NCI-H1092 treated with DMSO at 0.1 percent for 48 hours (cell line): ENCODE measurements at regions not wholly inside any gene's neighbourhood (a gene's known extent, or its start where the extent isn't known, plus 50 kb on each side); places are given as distances from the start of the nearest gene placed in this dataset.

Experiments used
- DNase-seq: peaks from one replicate; lab custom pipeline; 2025; lab: John Stamatoyannopoulos, UW

DNA sequence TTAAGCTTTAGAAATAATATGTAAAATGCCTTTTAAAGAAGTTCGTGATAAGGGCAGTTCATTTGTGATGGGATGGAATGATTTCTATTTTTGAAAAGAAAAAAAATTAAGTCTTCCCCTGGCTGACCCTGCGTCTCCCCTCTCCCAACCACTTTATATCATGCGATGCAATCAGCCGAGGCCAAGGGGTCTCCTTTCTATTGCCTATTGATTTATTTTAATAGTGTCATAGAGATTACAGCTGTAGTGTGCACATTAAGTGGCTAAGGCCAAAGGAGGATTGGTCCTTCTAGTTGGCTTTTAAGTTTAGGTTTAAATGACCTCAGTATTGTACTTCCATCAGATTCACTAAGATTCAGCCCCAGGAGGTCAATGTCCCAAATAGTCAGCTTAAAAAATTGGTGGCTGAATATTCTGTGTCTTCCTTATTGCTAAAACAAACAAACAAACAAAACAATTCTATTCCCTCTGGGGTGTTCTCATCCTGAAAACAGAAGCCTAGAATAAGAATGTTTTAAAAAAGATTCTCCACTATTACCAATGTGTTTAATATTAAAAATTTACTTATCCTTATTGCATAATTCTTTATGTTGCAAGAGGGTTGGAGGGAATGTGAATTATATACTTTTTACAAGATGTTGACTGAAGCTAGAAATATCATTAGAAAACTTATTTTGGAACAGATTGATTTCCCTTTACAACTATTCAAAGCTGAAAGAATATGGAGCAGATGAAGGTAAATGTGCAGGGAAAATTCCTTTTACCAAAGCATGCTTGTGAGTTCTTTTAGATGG is 359.1 kb downstream of the SAMD5 start:
- no peak for DNase-seq

DNA sequence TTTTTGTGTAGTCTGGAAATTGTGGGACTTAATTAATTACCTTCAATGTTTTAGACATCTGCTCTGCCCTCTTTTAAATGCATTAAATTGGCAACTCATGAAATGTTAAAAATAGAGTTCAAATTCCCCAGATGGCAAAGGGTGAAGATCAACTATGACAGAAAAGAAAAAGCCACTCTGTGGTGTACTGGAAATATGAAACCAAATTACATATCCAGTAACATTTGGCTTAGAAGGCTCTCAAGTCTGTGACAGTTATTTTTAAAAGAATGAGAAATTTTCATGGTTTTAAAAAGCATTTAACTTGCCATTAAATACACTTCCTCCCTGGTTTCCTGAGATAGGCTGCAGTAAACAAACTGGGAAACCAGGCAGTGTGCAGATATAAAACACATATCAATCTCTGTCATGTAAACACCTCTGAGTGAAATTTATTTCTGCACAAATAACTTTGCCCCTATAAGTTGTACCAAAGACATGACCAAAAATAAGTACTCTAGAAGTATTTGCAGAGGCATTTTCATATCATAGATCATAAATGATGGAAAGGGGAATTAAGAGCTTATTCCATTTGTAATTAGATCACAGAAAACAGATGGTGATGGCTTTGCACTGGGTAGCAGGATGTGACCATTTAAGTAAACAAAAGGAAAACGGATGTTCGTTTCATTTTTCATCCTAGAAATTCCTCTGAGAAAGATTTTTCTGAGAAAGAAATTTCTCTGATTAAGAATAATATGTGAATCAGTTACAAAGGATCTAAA is 360.1 kb downstream of the SAMD5 start:
- DNase-seq, result no peak

- DNase-seq, result no peak
These were observed 360.7 kb downstream of the SAMD5 start for GRCh38 chr6:147869201-147869600.

GRCh38 chr6:147869869-147870268 is 361.4 kb downstream of the SAMD5 start:
- no peak for DNase-seq

DNA sequence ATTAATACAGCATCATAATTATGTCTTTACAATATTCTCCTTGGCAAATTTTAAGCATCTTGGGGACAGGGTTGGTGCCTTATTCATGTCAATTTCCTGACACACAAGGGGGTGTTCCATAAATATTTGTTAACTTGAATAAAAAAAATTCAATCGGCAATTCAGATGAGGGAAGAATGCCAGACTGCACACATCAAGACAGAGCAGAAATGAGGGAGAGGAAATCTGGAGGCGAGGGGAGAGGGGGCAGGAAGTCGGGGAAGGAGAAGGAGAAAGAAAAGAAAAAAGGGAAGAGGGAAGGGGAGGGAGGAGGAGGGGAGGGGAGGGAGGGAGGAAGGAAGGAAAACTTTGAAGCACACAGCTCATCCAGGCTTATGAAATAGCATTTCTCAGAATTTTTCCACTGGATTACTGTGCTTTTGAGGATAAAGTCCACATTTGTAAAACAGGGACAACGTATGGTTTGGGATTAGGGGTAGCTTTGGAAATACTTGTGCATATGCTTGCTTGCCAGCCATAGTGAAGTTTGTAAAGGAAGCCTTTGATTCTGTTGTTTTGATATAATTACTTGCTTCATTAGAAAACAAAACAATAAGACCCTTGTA is 362.1 kb downstream of the SAMD5 start:
- no peak for DNase-seq

DNA sequence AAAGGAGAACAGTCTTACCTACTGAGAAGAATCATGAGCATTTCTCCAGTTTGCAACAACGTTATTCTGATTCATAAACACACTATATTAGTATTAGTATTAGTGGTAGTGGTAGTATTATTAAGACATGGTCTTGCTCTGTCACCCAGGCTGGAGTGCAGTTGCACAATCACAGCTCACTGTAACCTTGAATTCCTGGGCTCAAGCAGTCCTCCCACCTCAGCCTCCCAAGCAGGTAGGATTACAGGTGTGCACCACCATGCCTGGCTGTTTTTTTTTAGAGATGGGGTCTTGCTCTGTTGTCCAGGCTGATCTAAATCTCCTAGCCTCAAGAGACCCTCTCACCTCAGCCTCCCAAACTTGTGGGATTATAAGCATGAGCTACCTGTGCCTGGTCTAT is 363.5 kb downstream of the SAMD5 start:
- DNase-seq, result no peak

GRCh38 chr6:147873816-147874215 is 365.3 kb downstream of the SAMD5 start:
- DNase-seq, result no peak

DNA sequence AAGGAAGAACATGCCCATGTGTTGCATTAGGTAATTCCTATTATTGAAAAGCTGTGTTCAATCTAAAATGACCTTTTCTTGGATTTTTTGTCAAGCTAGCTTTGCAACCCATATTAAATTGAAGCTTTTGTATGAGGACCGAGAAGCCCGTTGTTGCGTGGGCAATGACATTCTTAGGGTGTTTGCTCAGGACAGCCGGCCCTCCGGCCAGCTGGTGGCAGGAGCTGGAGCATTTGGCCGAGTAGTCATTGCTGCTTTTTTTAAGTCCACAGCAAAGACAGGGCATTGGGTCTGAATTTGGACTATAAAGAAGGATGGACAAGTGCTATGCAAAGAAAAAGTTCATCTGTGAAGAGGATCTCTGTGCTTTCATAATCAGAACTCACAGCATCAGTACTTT is 365.8 kb downstream of the SAMD5 start:
- DNase-seq, result no peak

GRCh38 chr6:147879031-147879580 is 370.6 kb downstream of the SAMD5 start:
- DNase-seq, result no peak

- DNase-seq, result no peak
These were observed 372.9 kb downstream of the SAMD5 start for GRCh38 chr6:147881432-147881831.

GRCh38 chr6:147888374-147888773 is 379.9 kb downstream of the SAMD5 start:
- DNase-seq, result no peak

DNA sequence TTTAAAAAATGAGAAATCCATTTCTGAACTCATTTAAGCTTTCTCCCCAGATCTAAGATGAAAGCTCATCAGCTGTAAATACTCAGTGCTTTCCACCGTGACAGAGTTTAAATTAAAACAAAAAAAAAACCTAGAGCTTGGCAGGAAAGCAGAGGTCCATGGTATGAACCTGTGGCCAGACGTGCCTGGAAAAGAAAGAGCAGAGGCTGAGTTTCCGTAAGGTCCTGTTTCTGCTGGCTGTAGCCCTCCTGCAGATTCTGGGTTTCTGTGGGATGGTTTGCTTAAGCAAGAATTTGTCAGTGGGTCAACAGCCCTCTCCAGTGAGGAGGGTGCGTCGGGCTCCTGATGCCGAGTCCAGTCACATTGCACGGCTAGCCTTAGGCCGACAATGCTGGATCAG is 383.2 kb downstream of the SAMD5 start:
- no peak for DNase-seq

DNA sequence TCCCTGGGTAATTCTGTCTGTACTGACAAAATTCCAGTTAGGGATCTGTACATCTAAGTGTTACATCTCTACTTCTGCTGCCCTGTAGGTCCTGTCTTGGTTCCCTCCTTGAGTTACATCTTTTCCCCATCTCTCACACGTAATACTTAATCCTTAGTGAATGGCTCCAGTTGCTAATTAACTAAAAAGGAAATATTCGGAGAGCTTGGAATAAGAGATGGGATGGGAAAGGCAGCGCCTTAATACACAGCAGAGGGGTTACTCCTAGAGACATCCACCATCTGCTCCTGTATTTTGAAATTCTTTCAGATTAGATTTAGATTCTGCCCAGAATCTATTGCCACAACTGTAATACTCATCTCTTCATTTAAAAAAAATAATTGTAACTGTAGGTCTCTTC is 384.0 kb downstream of the SAMD5 start:
- no peak for DNase-seq

- DNase-seq, result no peak
These were observed 386.8 kb downstream of the SAMD5 start for GRCh38 chr6:147895272-147895671.

GRCh38 chr6:147900247-147900830 is 391.8 kb downstream of the SAMD5 start:
- no peak for DNase-seq

GRCh38 chr6:147903321-147903720 is 394.8 kb downstream of the SAMD5 start:
- no peak for DNase-seq

- no peak for DNase-seq
These were observed 395.4 kb downstream of the SAMD5 start for GRCh38 chr6:147903931-147904330.

DNA sequence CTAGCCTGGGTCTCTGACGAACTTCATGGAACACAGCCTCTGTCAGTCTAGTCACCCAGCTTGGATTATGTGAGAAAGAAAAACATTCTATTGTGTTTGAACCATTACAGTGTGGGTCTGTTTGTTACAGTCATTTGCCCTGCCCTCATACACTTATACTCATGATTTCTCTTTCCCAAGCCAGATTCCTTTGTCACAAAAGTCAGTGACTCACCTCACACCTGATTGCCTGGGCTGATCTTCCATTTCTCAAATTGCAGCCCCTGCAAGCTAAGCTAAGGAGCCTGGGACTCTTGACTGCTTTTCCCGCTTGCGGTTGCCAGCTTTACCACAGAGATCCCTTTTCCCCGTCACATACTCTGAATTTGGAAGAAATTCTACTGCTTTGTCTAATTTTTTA is 395.9 kb downstream of the SAMD5 start:
- no peak for DNase-seq

GRCh38 chr6:147905711-147906110 is 397.2 kb downstream of the SAMD5 start:
- DNase-seq, result no peak

DNA sequence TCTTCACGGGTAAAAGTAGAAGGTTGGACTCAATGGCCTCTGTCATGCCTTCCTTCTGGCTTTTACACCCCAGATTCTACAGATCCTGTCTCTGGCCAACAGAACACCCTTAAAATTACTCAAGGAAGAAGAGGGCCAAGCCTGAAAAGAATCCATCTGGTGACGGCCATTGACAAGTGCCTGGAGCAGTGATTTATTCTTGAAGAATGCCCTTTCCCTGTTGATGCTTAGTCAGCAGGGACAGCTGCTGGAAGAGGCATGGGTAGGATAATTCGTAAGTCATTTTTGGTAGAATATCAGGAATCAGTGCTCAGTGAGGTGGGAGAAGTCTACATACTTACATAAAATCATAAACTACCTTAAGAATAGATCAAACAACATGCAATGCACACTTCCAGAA is 397.9 kb downstream of the SAMD5 start:
- no peak for DNase-seq

GRCh38 chr6:147909640-147910039 is 401.1 kb downstream of the SAMD5 start:
- no peak for DNase-seq

DNA sequence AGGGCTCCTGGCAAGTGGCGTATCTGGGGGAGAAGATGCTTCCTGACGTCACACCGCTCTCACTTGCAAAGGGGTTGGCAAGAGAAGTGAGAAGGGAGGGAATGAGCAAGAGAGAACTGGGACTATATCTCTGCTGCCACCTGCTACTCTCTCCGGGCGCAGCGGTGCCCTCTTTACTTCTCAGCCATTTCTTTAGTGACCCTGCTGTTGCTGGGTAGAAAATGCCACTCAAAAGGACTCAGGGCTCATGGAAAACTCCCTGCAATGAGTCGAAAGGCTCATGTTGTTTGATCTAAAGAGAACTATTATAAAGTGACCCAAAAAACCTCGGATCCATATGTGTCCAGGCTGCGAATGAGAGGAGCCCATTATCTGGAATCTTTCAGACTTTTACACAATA is 401.8 kb downstream of the SAMD5 start:
- DNase-seq, result no peak
